ENCODE measurements at regions not wholly inside any gene's neighbourhood (a gene's known extent, or its start where the extent isn't known, plus 50 kb on each side); places are given as distances from the start of the nearest gene placed in this dataset.

DNA sequence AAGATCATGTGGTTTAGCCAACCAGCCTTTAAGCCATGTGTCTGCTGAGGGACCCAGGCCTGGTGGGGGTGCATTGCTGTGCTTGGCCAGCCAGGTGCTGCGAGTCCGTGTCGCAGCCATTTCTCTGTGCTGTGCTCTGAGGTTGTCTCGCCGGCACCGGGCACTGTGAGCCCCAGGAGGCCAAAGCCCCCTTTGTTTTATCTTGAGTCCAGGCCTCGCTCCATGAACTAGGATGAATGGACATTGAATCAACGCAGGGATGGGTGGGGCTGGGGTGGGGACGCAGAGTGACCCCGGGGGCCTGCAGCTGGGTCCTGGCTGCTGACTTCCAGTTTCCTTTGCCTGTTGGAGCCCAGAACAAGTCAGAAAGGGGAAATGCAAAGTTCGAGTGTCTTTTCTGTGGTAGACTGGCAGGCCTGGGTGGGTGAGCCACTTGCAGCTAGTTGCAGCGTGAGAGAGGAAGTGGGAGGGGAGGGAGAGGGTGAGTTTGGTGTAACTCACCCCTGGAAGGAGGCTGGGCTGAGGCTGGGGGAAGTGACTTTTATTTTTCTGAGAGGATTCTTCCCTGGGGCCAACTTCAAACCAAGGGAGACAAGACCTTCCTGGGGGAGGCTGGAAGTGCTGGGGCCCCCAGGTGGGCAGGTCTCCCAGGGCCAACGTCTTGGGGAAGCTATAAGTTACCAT is 324.7 kb downstream of the SEC14L1 start:
- Histone ChIP-seq H3K36me3 (ENCODE audit: control insufficient read depth in 2 of 4, insufficient read depth in 4 of 4, low read length in 3 of 4) (peaks cover 0 to 4% (median 0%) of the 10 kb centered on the region in 4 experiments; a peak in 3 of 8 replicates), H2AFZ (ENCODE audit: low read length) (no peak overlapping the region), H3K23me2 (ENCODE audit: low read depth, low read length) (peaks cover 13% of the 10 kb centered on the region; the same call in 1 of the 2 replicates), H3K79me2 (ENCODE audit: control insufficient read depth in 1 of 2, insufficient read depth in 2 of 2, low read length in 2 of 2) (peaks cover 4 to 81% of the 10 kb centered on the region in 2 experiments; a peak in 3 of 4 replicates), H3K4me1 (replicated peaks in 1 of 4; ENCODE audit: control insufficient read depth in 3 of 4, insufficient read depth in 4 of 4, low read length in 3 of 4) (peaks cover 21 to 32% (median 26%) of the 10 kb centered on the region in 4 experiments), H3K14ac (ENCODE audit: insufficient read length) (no peak overlapping the region), H3K4ac (replicated peaks; ENCODE audit: insufficient read length, low read depth, low read length) (no peak overlapping the region), H4K20me1 (replicated peaks in 1 of 2; ENCODE audit: control insufficient read depth in 1 of 2, insufficient read depth in 2 of 2, low read length in 2 of 2) (peaks cover 4 to 15% of the 10 kb centered on the region in 2 experiments), H2BK5ac (ENCODE audit: low read depth, low read length) (peak overlapping the region; percentile 98), H2AK5ac (ENCODE audit: low read depth, low read length) (0 out of 2 replicates have a peak overlapping the region, but pooled peaks have one; percentile 40), H3K56ac (replicated peaks; ENCODE audit: insufficient read length, low read depth, low read length) (peak overlapping the region; percentile 42), H4K8ac (ENCODE audit: extremely low read depth, insufficient read depth, low read length) (no peak overlapping the region), H2BK15ac (ENCODE audit: low read length) (0 out of 2 replicates have a peak overlapping the region, but pooled peaks have one; percentile 53), H4K91ac (replicated peaks; ENCODE audit: insufficient read length, low read length) (peak overlapping the region; percentile 68), H3K4me2 (ENCODE audit: insufficient read depth in 1 of 2, low read depth in 2 of 2, low read length in 2 of 2) (peak overlapping the region; percentile 38 to 76), H2BK120ac (replicated peaks; ENCODE audit: low read depth, low read length) (no peak overlapping the region), H3K4me3 (ENCODE audit: extremely low read depth in 1 of 4, insufficient read depth in 2 of 4, low read depth in 3 of 4, low read length in 4 of 4) (peak overlapping the region in 3 of 4 experiments; percentile 17 to 52 (median 17); a peak in 4 of 8 replicates), H3K18ac (ENCODE audit: extremely low read depth, low read length) (peak overlapping the region; percentile 81), H3K9me3 (ENCODE audit: insufficient read depth in 2 of 2, low read depth in 1 of 2, low read length in 1 of 2) (no peaks in the 10 kb centered on the region), H2BK12ac (ENCODE audit: low read depth, low read length) (peak overlapping the region; percentile 40; the same call in 1 of the 2 replicates), H3K27me3 (replicated peaks in 1 of 4; ENCODE audit: control insufficient read depth in 3 of 4, extremely low read depth in 1 of 4, insufficient read depth in 3 of 4, low read length in 3 of 4) (no peaks in the 10 kb centered on the region), H4K5ac (ENCODE audit: insufficient read length, low read depth, low read length) (peak overlapping the region; percentile 46), H3K79me1 (ENCODE audit: low read depth, low read length) (peaks cover 21% of the 10 kb centered on the region), H3K9ac (replicated peaks in 1 of 4; ENCODE audit: extremely low read depth in 1 of 4, low read depth in 3 of 4, low read length in 3 of 4) (0 out of 7 replicates have a peak overlapping the region, but pooled peaks of 1 of the 4 experiments have one; percentile 9), H3K23ac (ENCODE audit: insufficient read length) (no peak overlapping the region), H2BK20ac (ENCODE audit: low read length) (peak overlapping the region; percentile 29), H3K27ac (ENCODE audit: low read depth, low read length) (peak overlapping the region; percentile 76)
- ChIA-PET POLR2A (ENCODE audit: partially characterized antibody) (interaction anchor here (0.6 to 4.0 kb wide), 13 partner anchors 10 to 600 kb away, joined by 3 to 31 read pairs (median 4); no protein-coding TSS in a partner anchor), CTCF (ENCODE audit: partially characterized antibody) (interaction anchor here (0.7 to 2.0 kb wide), 10 partner anchors 9 to 135 kb away, joined by 3 to 11 read pairs (median 5); no protein-coding TSS in a partner anchor)
- FAIRE-seq (no peak), DNase-seq (ENCODE audit: low read depth in 1 of 2, low spot score in 2 of 2) (peak in 1 of 2 experiments; percentile 63)
- WGBS, 2 experiments (ENCODE audit: extremely low coverage in 1 of 2, insufficient coverage in 1 of 2, insufficient read length in 1 of 2, insufficient replicate concordance in 2 of 2, low coverage in 1 of 2, low lambda C conversion rate in 2 of 2, missing lambda C conversion rate in 1 of 2) = 17% methylated on average over 13 of the region's 13 CpGs; no CpG with 5 or more reads in 1 of the 2 experiments
- TF ChIP-seq RAD21 (IDR thresholded peaks at IDR 0.05 in 1 of 2, conservative IDR thresholded peaks at IDR 0.05 in 1 of 2; ENCODE audit: low read depth in 2 of 2, low read length in 2 of 2) (no peak), TCF12 (IDR thresholded peaks at IDR 0.05; ENCODE audit: low read depth, low read length) (0 out of 2 replicates have a peak, but pooled peaks have one; percentile 12), YY1 (IDR thresholded peaks at IDR 0.05; ENCODE audit: low read depth, low read length) (no peak)
- TF ChIP-seq, protein P1, sequence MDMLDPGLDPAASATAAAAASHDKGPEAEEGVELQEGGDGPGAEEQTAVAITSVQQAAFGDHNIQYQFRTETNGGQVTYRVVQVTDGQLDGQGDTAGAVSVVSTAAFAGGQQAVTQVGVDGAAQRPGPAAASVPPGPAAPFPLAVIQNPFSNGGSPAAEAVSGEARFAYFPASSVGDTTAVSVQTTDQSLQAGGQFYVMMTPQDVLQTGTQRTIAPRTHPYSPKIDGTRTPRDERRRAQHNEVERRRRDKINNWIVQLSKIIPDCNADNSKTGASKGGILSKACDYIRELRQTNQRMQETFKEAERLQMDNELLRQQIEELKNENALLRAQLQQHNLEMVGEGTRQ (IDR thresholded peaks at IDR 0.05; ENCODE audit: low read length) = no peak
